ENCODE measurements at regions not wholly inside any gene's neighbourhood (a gene's known extent, or its start where the extent isn't known, plus 50 kb on each side); places are given as distances from the start of the nearest gene placed in this dataset.
"Not testable (repeated sequence)": the region's sequence is repeated elsewhere in the genome, so short reads cannot be mapped to it uniquely, and the experiment has no call there.

GRCh38 chr6:76942203-76942966, 520.9 kb downstream of the HTR1B start:
- DNase-seq = no peak

- no peak for DNase-seq
Measured at GRCh38 chr6:76940191-76940590, 523.1 kb downstream of the HTR1B start.

GRCh38 chr6:76914737-76915136, 548.6 kb downstream of the HTR1B start:
- DNase-seq = no peak

GRCh38 chr6:76905541-76905940, 557.8 kb downstream of the HTR1B start:
- not testable (repeated sequence) for DNase-seq

GRCh38 chr6:76892542-76892941, 570.7 kb downstream of the HTR1B start:
- DNase-seq = no peak

- DNase-seq = no peak
Measured at GRCh38 chr6:76888351-76888750, 574.9 kb downstream of the HTR1B start.

GRCh38 chr6:76886900-76887299, 576.4 kb downstream of the HTR1B start:
- no peak for DNase-seq

GRCh38 chr6:76885861-76886301, 577.4 kb downstream of the HTR1B start:
- no peak for DNase-seq

GRCh38 chr6:76881414-76881813, 581.9 kb downstream of the HTR1B start:
- no peak for DNase-seq

GRCh38 chr6:76876922-76877553, 586.3 kb downstream of the HTR1B start:
- no peak for DNase-seq

- DNase-seq = not testable (repeated sequence)
Measured at GRCh38 chr6:76876430-76876829, 586.9 kb downstream of the HTR1B start.

GRCh38 chr6:76867182-76867581, 596.1 kb downstream of the HTR1B start:
- no peak for DNase-seq

- DNase-seq = no peak
Measured at GRCh38 chr6:76866091-76866915, 597.0 kb downstream of the HTR1B start.

- DNase-seq = no peak
Measured at GRCh38 chr6:76862936-76863335, 600.4 kb downstream of the HTR1B start.

- DNase-seq = no peak
Measured at GRCh38 chr6:76861403-76861802, 601.9 kb downstream of the HTR1B start.

- no peak for DNase-seq
Measured at GRCh38 chr6:76856065-76856464, 607.2 kb downstream of the HTR1B start.

- DNase-seq = no peak
Measured at GRCh38 chr6:76852776-76853175, 610.5 kb downstream of the HTR1B start.

GRCh38 chr6:76849274-76849970, 613.9 kb downstream of the HTR1B start:
- not testable (repeated sequence) for DNase-seq

GRCh38 chr6:76843054-76843822, 620.1 kb downstream of the HTR1B start:
- DNase-seq = no peak

- no peak for DNase-seq
Measured at GRCh38 chr6:76840865-76841264, 622.4 kb downstream of the HTR1B start.

- no peak for DNase-seq
Measured at GRCh38 chr6:76840041-76840745, 623.1 kb downstream of the HTR1B start.

GRCh38 chr6:76839505-76839904, 623.8 kb downstream of the HTR1B start:
- DNase-seq = no peak

Data from NCI-H1417 treated with DMSO at 0.1 percent for 48 hours (cell line).